Keratinocyte (primary cell): ENCODE measurements at regions not wholly inside any gene's neighbourhood (a gene's known extent, or its start where the extent isn't known, plus 50 kb on each side); places are given as distances from the start of the nearest gene placed in this dataset.

Experiments used
- DNase-seq: peaks from one replicate; pipeline ENCODE4 v3.0.0-alpha.2; 2011; ENCODE audit warnings: low read depth, missing footprints, low spot score
- FAIRE-seq: peaks from 2 replicates; lab custom pipeline; 2011; peaks lifted over from hg19 to GRCh38; lab: Jason Lieb, UNC
- H2AFZ ChIP-seq: 2 replicates; pipeline ENCODE4 v1.6.0; 2012; ENCODE audit warnings: low read length, control low read depth, inconsistent platforms; ENCODE audit not compliant: control insufficient read depth
- H3K27ac ChIP-seq: 2 replicates; pipeline ENCODE4 v1.5.1; 2011; ENCODE audit warnings: low read length; ENCODE audit not compliant: control insufficient read depth, insufficient read depth
- H3K27me3 ChIP-seq: 3 replicates; pipeline ENCODE4 v1.6.0; 2011; ENCODE audit warnings: low read length; ENCODE audit not compliant: control insufficient read depth, insufficient read depth; ENCODE audit errors: extremely low read depth
- H3K36me3 ChIP-seq, 2 experiments: 2 replicates in 1 of 2; 3 replicates in 1 of 2; pipeline ENCODE4 v1.5.1; 2011; ENCODE audit warnings: low read length in 2 of 2, mild to moderate bottlenecking in 1 of 2; ENCODE audit not compliant: control insufficient read depth in 2 of 2, insufficient read depth in 2 of 2; ENCODE audit errors: extremely low read depth in 1 of 2
- H3K4me1 ChIP-seq: 3 replicates; pipeline ENCODE4 v1.5.1; 2011; ENCODE audit warnings: low read length; ENCODE audit not compliant: control insufficient read depth, insufficient read depth; ENCODE audit errors: extremely low read depth
- H3K4me2 ChIP-seq: 3 replicates; pipeline ENCODE4 v1.6.0; 2011; ENCODE audit warnings: low read depth, low read length; ENCODE audit not compliant: control insufficient read depth, insufficient read depth; ENCODE audit errors: extremely low read depth
- H3K4me3 ChIP-seq, 3 experiments: fragments of 200-600 bp in 1 of 3; sonication (generic) in 1 of 3; 2 replicates in 2 of 3; 3 replicates in 1 of 3; pipeline ENCODE4 v1.5.1; 2011 to 2016; ENCODE audit warnings: low read length in 3 of 3, mild to moderate bottlenecking in 3 of 3, control low read depth in 2 of 3, inconsistent platforms in 1 of 3, low read depth in 1 of 3, mixed read lengths in 1 of 3, mixed run types in 1 of 3, moderate library complexity in 1 of 3; ENCODE audit not compliant: control insufficient read depth in 2 of 3, insufficient read depth in 2 of 3; ENCODE audit errors: extremely low read depth in 1 of 3
- H3K79me2 ChIP-seq: 2 replicates; pipeline ENCODE4 v1.6.0; 2012; ENCODE audit warnings: low read length; ENCODE audit not compliant: control insufficient read depth, insufficient read depth
- H3K9ac ChIP-seq: 3 replicates; pipeline ENCODE4 v1.6.0; 2011; ENCODE audit warnings: low read length; ENCODE audit not compliant: control insufficient read depth, insufficient read depth; ENCODE audit errors: extremely low read depth
- H3K9me1 ChIP-seq: 3 replicates; pipeline ENCODE4 v1.6.0; 2011; ENCODE audit warnings: low read length; ENCODE audit not compliant: control insufficient read depth, insufficient read depth; ENCODE audit errors: extremely low read depth
- H3K9me3 ChIP-seq: 2 replicates; pipeline ENCODE4 v1.5.1; 2012; ENCODE audit warnings: low read depth, low read length; ENCODE audit not compliant: control insufficient read depth
- H4K20me1 ChIP-seq: 3 replicates; pipeline ENCODE4 v1.6.0; 2011; ENCODE audit warnings: low read length; ENCODE audit not compliant: control insufficient read depth, insufficient read depth; ENCODE audit errors: extremely low read depth
- EZH2 ChIP-seq: IDR thresholded peaks from one replicate; pipeline ENCODE4 v1.6.1; 2012; ENCODE audit warnings: inconsistent platforms, mild to moderate bottlenecking, low read length, moderate library complexity
- dilution Hi-C: fragments of 300-500 bp; cut with MboI; formaldehyde crosslinking; loops from one replicate; pipeline ENCODE4 v1.7.0; 2020; ENCODE audit warnings: low sequenced_read_pairs; ENCODE audit not compliant: extremely low pct_ligation_motif_present
- TF ChIP-seq, protein P1 (sequence below), 3 experiments: IDR thresholded peaks in 1 of 3; conservative IDR thresholded peaks in 1 of 3; optimal IDR thresholded peaks in 1 of 3; 2 replicates in 2 of 3; 3 replicates in 1 of 3; pipeline versions ENCODE3 to v1.5.1; 2011; ENCODE audit warnings: low read length in 3 of 3, mild to moderate bottlenecking in 3 of 3, moderate library complexity in 2 of 3, control low read depth in 1 of 3, inconsistent platforms in 1 of 3; ENCODE audit not compliant: insufficient read depth in 2 of 3; ENCODE audit errors: extremely low read depth in 1 of 3

DNA sequence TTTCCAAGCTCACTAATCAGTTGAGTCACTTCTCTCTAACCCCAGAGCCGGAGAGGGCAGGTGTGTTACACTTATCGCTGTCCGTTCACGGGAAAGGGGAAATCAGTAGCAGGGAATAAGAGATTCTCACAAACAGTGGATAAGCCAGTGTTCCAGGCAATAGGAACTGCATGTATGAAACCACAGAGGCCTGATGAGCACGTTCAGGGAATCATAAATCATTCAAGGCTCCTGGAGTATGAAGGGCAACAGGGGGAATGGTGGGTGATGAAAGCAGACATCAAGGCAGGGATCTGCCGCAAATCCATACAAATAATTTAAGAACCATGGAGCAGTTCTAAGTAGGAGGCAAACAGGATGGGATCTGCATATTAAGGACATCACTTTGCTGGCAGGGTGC is 59.1 kb upstream of the ADGRG2 start:
- TF ChIP-seq, protein P1, sequence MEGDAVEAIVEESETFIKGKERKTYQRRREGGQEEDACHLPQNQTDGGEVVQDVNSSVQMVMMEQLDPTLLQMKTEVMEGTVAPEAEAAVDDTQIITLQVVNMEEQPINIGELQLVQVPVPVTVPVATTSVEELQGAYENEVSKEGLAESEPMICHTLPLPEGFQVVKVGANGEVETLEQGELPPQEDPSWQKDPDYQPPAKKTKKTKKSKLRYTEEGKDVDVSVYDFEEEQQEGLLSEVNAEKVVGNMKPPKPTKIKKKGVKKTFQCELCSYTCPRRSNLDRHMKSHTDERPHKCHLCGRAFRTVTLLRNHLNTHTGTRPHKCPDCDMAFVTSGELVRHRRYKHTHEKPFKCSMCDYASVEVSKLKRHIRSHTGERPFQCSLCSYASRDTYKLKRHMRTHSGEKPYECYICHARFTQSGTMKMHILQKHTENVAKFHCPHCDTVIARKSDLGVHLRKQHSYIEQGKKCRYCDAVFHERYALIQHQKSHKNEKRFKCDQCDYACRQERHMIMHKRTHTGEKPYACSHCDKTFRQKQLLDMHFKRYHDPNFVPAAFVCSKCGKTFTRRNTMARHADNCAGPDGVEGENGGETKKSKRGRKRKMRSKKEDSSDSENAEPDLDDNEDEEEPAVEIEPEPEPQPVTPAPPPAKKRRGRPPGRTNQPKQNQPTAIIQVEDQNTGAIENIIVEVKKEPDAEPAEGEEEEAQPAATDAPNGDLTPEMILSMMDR (optimal IDR thresholded peaks at IDR 0.05 in 1 of 3, IDR thresholded peaks at IDR 0.05 in 1 of 3, conservative IDR thresholded peaks at IDR 0.05 in 1 of 3; ENCODE audit: extremely low read depth in 1 of 3, insufficient read depth in 2 of 3, low read length in 3 of 3) = no peak
- TF ChIP-seq EZH2 = no peak
- H3K4me2 ChIP-seq = no peak overlapping the region
- no peaks in the 10 kb centered on the region for H3K9me1 ChIP-seq
- H3K4me1 ChIP-seq = no peaks in the 10 kb centered on the region
- no peak overlapping the region for H2AFZ ChIP-seq
- H3K9ac ChIP-seq = no peak overlapping the region
- H3K36me3 ChIP-seq = no peaks in the 10 kb centered on the region
- no peak for DNase-seq
- H3K27ac ChIP-seq = no peak overlapping the region
- H3K79me2 ChIP-seq = no peaks in the 10 kb centered on the region
- dilution Hi-C loops = no loop called here
- no peak for FAIRE-seq
- H3K27me3 ChIP-seq = no peaks in the 10 kb centered on the region
- H3K9me3 ChIP-seq = no peaks in the 10 kb centered on the region
- no peak overlapping the region for H3K4me3 ChIP-seq
- H4K20me1 ChIP-seq = no peaks in the 10 kb centered on the region

GRCh38 chrX:19182785-19183184 is 60.5 kb upstream of the ADGRG2 start:
- Histone ChIP-seq H3K27me3 (no peaks in the 10 kb centered on the region), H3K4me3 (no peak overlapping the region), H3K4me2 (no peak overlapping the region), H3K4me1 (no peaks in the 10 kb centered on the region), H3K9me1 (no peaks in the 10 kb centered on the region), H3K79me2 (no peaks in the 10 kb centered on the region), H2AFZ (no peak overlapping the region), H3K9me3 (no peaks in the 10 kb centered on the region), H3K9ac (no peak overlapping the region), H3K36me3 (no peaks in the 10 kb centered on the region), H4K20me1 (no peaks in the 10 kb centered on the region), H3K27ac (no peak overlapping the region)
- dilution Hi-C loops = no loop called here
- DNase-seq (no peak), FAIRE-seq (no peak)
- TF ChIP-seq, protein P1 (optimal IDR thresholded peaks at IDR 0.05 in 1 of 3, IDR thresholded peaks at IDR 0.05 in 1 of 3, conservative IDR thresholded peaks at IDR 0.05 in 1 of 3; ENCODE audit: extremely low read depth in 1 of 3, insufficient read depth in 2 of 3, low read length in 3 of 3) = no peak
- no peak for TF ChIP-seq EZH2
